HEK293 (cell line): ENCODE measurements at regions not wholly inside any gene's neighbourhood (a gene's known extent, or its start where the extent isn't known, plus 50 kb on each side); places are given as distances from the start of the nearest gene placed in this dataset.

ENCODE experiments used
- CTCF ChIA-PET: fragments of 350-600 bp; formaldehyde crosslinking; extraction: SDS; loops from one replicate; lab custom pipeline; 2021; ENCODE audit warnings: antibody characterized with exemption; lab: Yijun Ruan, JAX
- POLR2A ChIA-PET: fragments of 300-600 bp; formaldehyde crosslinking; extraction: SDS; loops from one replicate; lab custom pipeline; 2020; ENCODE audit warnings: antibody characterized with exemption, inconsistent platforms; lab: Yijun Ruan, JAX
- H3K27ac ChIP-seq: fragments of 200-500 bp; sonication (Bioruptor generic); 2 replicates; pipeline ENCODE4 v1.5.1; 2014; ENCODE audit warnings: low read depth, low read length, control low read depth, inconsistent platforms; ENCODE audit errors: extremely low read depth
- H3K36me3 ChIP-seq, 2 experiments: fragments of 200-500 bp in 1 of 2; sonication (Bioruptor generic) in 1 of 2; 1 replicate in 1 of 2; 2 replicates in 1 of 2; pipeline ENCODE4 v1.5.1; 2014 to 2017; ENCODE audit warnings: inconsistent platforms in 2 of 2, low read length in 2 of 2; ENCODE audit not compliant: control insufficient read depth in 2 of 2, insufficient read depth in 1 of 2
- H3K4me1 ChIP-seq: fragments of 200-500 bp; sonication (Bioruptor generic); 2 replicates; pipeline ENCODE4 v1.5.1; 2014; ENCODE audit warnings: mild to moderate bottlenecking, low read length, inconsistent platforms; ENCODE audit not compliant: control insufficient read depth, insufficient read depth
- H3K4me3 ChIP-seq: 2 replicates; pipeline ENCODE4 v1.5.1; 2011; ENCODE audit warnings: low read depth, mild to moderate bottlenecking, control low read depth, low read length, moderate library complexity
- H3K9me3 ChIP-seq: fragments of 200-500 bp; sonication (Bioruptor generic); 2 replicates; pipeline ENCODE4 v1.5.1; 2014; ENCODE audit warnings: low read depth, low read length, inconsistent platforms; ENCODE audit not compliant: control insufficient read depth, insufficient read depth
- BCL6B ChIP-seq: fragments of 450-650 bp; formaldehyde crosslinking; IDR thresholded peaks from 2 replicates; pipeline ENCODE4 v1.5.1; 2017; ENCODE audit warnings: missing biosample characterization, missing genetic modification characterization
- FEZF1 ChIP-seq: fragments of 450-650 bp; formaldehyde crosslinking; IDR thresholded peaks from 2 replicates; pipeline ENCODE4 v1.5.1; 2016; ENCODE audit warnings: missing biosample characterization, missing genetic modification characterization
- GFI1B ChIP-seq: fragments of 450-650 bp; formaldehyde crosslinking; IDR thresholded peaks from 2 replicates; pipeline ENCODE4 v1.5.1; 2016; ENCODE audit warnings: missing biosample characterization, missing genetic modification characterization
- HOXC10 ChIP-seq: sonication (generic); formaldehyde crosslinking; IDR thresholded peaks from 2 replicates; pipeline ENCODE4 v1.8.1; 2023; ENCODE audit warnings: mild to moderate bottlenecking, missing genetic modification reagents
- KLF9 ChIP-seq: fragments of 450-650 bp; formaldehyde crosslinking; IDR thresholded peaks from 2 replicates; pipeline ENCODE4 v1.5.1; 2016; ENCODE audit warnings: missing biosample characterization, missing genetic modification characterization, low read depth
- PRDM1 ChIP-seq: fragments of 450-650 bp; formaldehyde crosslinking; IDR thresholded peaks from 2 replicates; pipeline ENCODE4; 2016; ENCODE audit warnings: missing biosample characterization, missing genetic modification characterization
- SP2 ChIP-seq: fragments of 450-650 bp; formaldehyde crosslinking; IDR thresholded peaks from 2 replicates; pipeline ENCODE4 v1.5.1; 2016; ENCODE audit warnings: missing biosample characterization, missing genetic modification characterization
- SP7 ChIP-seq: fragments of 450-650 bp; formaldehyde crosslinking; IDR thresholded peaks from 2 replicates; pipeline ENCODE4 v1.5.1; 2016; ENCODE audit warnings: missing biosample characterization, missing genetic modification characterization
- ZBTB17 ChIP-seq: fragments of 450-650 bp; formaldehyde crosslinking; IDR thresholded peaks from 2 replicates; pipeline ENCODE4 v1.5.1; 2016; ENCODE audit warnings: missing biosample characterization, missing genetic modification characterization
- ZBTB21 ChIP-seq: fragments of 450-650 bp; formaldehyde crosslinking; IDR thresholded peaks from 2 replicates; pipeline ENCODE4 v1.5.1; 2017; ENCODE audit warnings: missing biosample characterization, missing genetic modification characterization
- ZNF114 ChIP-seq: fragments of 450-650 bp; formaldehyde crosslinking; IDR thresholded peaks from 2 replicates; pipeline ENCODE4 v1.5.0; 2017; ENCODE audit warnings: missing biosample characterization, missing genetic modification characterization
- ZNF148 ChIP-seq: fragments of 450-650 bp; formaldehyde crosslinking; IDR thresholded peaks from 2 replicates; pipeline ENCODE4 v1.5.0; 2017; ENCODE audit warnings: missing biosample characterization, missing genetic modification characterization, borderline replicate concordance
- ZNF214 ChIP-seq: fragments of 450-650 bp; formaldehyde crosslinking; IDR thresholded peaks from 2 replicates; pipeline ENCODE4 v1.5.1; 2017; ENCODE audit warnings: missing biosample characterization, mild to moderate bottlenecking, missing genetic modification characterization, borderline replicate concordance
- ZNF302 ChIP-seq: fragments of 450-650 bp; formaldehyde crosslinking; IDR thresholded peaks from 2 replicates; pipeline ENCODE4 v1.5.1; 2016; ENCODE audit warnings: missing biosample characterization, missing genetic modification characterization, low read depth
- ZNF48 ChIP-seq: fragments of 450-650 bp; formaldehyde crosslinking; IDR thresholded peaks from 2 replicates; pipeline ENCODE4 v1.5.1; 2016; ENCODE audit warnings: missing biosample characterization, missing genetic modification characterization
- ZNF561 ChIP-seq: fragments of 450-650 bp; IDR thresholded peaks from 2 replicates; pipeline ENCODE4 v1.5.1; 2018; ENCODE audit warnings: missing biosample characterization, missing genetic modification characterization, borderline replicate concordance
- ZNF585B ChIP-seq: fragments of 450-650 bp; formaldehyde crosslinking; IDR thresholded peaks from 2 replicates; pipeline ENCODE4 v1.5.1; 2016; ENCODE audit warnings: missing biosample characterization, missing genetic modification characterization
- ZNF777 ChIP-seq: fragments of 450-650 bp; formaldehyde crosslinking; IDR thresholded peaks from 2 replicates; pipeline ENCODE4 v1.5.1; 2017; ENCODE audit warnings: missing biosample characterization, missing genetic modification characterization, borderline replicate concordance
- ZNF792 ChIP-seq: fragments of 450-650 bp; formaldehyde crosslinking; IDR thresholded peaks from 2 replicates; pipeline ENCODE4 v1.5.1; 2016; ENCODE audit warnings: missing biosample characterization, missing genetic modification characterization
- TF ChIP-seq, protein P1 (sequence below): fragments of 450-650 bp; formaldehyde crosslinking; IDR thresholded peaks from 2 replicates; pipeline ENCODE4 v1.5.1; 2016; ENCODE audit warnings: missing biosample characterization, missing genetic modification characterization
- TF ChIP-seq, protein P2 (sequence below): fragments of 450-650 bp; formaldehyde crosslinking; IDR thresholded peaks from 2 replicates; pipeline ENCODE4 v1.5.1; 2017; ENCODE audit warnings: missing biosample characterization, missing genetic modification characterization
- TF ChIP-seq, protein P3 (sequence below): fragments of 450-650 bp; formaldehyde crosslinking; IDR thresholded peaks from 2 replicates; pipeline ENCODE4 v1.5.1; 2016; ENCODE audit warnings: missing biosample characterization, missing genetic modification characterization
- TF ChIP-seq, protein P4 (sequence below): fragments of 450-650 bp; IDR thresholded peaks from 2 replicates; pipeline ENCODE4 v1.5.1; 2018; ENCODE audit warnings: missing biosample characterization, missing genetic modification characterization

DNA sequence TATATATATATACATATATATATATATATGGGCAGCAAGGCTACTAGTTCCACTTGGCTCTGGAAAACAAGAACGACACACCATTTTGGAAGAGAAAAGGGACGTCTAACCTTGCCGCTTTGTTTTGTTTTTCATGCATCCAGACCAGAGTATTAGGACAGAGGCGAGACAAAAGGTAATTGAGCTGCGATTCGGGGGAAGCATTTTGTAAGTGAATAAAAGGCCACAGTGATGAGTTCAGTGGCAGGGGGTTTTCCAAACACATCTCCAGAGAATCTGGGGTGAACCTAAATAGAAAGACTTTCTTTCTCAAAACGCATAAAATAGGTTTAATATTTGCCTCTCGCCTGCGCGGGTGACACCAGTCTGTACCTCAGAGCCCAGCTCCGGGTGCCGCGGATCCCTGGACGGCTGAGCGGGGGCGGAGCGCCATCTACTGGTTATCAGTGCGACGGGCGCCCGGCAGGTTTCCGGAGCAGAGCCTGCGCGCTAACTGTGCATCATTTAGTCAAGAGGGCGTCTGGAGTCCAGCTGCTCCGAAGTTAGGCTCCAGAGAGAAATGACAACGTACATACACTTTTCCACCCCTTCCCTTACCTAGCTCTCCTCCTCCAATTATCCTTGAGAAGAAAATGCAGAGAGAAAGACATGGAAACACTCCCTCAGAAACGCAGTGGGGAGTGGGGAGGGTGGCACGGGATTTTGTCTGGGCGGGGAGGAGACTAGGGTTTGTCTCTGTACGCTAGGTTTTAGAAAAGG, 262.3 kb downstream of the TBC1D4 start (continued):
- TF ChIP-seq, protein P1, sequence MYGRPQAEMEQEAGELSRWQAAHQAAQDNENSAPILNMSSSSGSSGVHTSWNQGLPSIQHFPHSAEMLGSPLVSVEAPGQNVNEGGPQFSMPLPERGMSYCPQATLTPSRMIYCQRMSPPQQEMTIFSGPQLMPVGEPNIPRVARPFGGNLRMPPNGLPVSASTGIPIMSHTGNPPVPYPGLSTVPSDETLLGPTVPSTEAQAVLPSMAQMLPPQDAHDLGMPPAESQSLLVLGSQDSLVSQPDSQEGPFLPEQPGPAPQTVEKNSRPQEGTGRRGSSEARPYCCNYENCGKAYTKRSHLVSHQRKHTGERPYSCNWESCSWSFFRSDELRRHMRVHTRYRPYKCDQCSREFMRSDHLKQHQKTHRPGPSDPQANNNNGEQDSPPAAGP (tag by site-specific recombination) = no peak
- TF ChIP-seq ZNF561 (tag by site-specific recombination) (peak; percentile 59; the same call in 1 of the 2 replicates), ZBTB17 (tag by site-specific recombination) (0 out of 2 replicates have a peak, but pooled peaks have one; percentile 38), SP7 (peak; percentile 28; the same call in 1 of the 2 replicates)

DNA sequence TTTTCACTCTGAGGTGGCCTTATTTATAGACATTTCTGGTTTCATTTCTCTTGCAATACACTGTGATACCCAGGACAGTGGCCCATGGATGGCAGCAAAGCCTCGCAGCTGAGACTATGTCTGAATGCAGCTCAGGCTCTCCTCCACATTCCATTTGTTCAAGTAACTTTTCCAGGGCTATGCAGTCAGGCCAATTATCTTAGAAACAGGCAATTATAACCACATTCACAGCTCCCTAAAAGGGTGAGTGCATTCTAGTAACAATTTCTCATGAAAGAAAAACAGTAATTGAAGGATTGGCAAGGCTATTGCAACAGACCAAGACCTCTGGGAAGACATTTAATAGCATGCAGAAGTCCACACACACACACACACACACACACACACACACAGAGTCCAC, 264.0 kb downstream of the TBC1D4 start:
- H3K9me3 ChIP-seq = no peaks in the 10 kb centered on the region
- CTCF ChIA-PET = interaction anchor here (0.7 kb wide), 1 partner anchor 926 kb away, joined by 3 read pairs; no protein-coding TSS in a partner anchor
- H3K27ac ChIP-seq = no peak overlapping the region
- no peaks in the 10 kb centered on the region for H3K36me3 ChIP-seq
- no peaks in the 10 kb centered on the region for H3K4me1 ChIP-seq
- TF ChIP-seq BCL6B (tag by site-specific recombination) = peak; percentile 77
- peak; percentile 36; the same call in 1 of the 2 replicates for TF ChIP-seq SP7
- TF ChIP-seq PRDM1 (tag by site-specific recombination) = no peak
- TF ChIP-seq, protein P2, sequence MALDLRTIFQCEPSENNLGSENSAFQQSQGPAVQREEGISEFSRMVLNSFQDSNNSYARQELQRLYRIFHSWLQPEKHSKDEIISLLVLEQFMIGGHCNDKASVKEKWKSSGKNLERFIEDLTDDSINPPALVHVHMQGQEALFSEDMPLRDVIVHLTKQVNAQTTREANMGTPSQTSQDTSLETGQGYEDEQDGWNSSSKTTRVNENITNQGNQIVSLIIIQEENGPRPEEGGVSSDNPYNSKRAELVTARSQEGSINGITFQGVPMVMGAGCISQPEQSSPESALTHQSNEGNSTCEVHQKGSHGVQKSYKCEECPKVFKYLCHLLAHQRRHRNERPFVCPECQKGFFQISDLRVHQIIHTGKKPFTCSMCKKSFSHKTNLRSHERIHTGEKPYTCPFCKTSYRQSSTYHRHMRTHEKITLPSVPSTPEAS = peak; percentile 26; the same call in 1 of the 2 replicates
- POLR2A ChIA-PET = no interaction called here
- H3K4me3 ChIP-seq = no peak overlapping the region

DNA sequence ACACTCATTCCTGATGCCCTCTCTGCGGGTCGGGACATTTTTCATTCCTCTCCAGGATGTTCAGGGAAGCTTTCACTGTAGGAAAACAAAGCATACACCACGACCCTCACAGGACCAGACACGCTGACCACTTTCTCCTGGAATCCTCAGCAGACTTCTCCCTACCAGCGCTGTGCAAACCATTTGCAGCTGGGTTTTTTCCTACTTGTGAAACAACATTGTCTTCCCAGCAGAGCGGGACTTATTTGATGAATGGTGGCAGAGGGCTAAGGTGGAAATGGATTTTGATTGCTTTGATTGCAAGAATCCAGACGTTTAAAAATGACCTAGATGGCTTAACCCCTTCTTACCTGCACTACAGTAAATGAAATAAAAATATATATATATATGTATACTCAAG, 265.9 kb downstream of the TBC1D4 start:
- H3K4me1 ChIP-seq = no peaks in the 10 kb centered on the region
- TF ChIP-seq ZNF48 (tag by site-specific recombination) (no peak), ZNF302 (no peak), GFI1B (tag by site-specific recombination) (no peak), SP2 (tag by site-specific recombination) (no peak), ZNF114 (tag by site-specific recombination) (no peak), ZNF585B (tag by site-specific recombination) (no peak), HOXC10 (no peak), ZNF214 (tag by site-specific recombination) (no peak), KLF9 (tag by site-specific recombination) (no peak), ZNF148 (tag by site-specific recombination) (no peak), FEZF1 (tag by site-specific recombination) (no peak), ZBTB21 (tag by site-specific recombination) (no peak), ZNF777 (tag by site-specific recombination) (no peak), ZNF792 (tag by site-specific recombination) (no peak)
- TF ChIP-seq, protein P3, sequence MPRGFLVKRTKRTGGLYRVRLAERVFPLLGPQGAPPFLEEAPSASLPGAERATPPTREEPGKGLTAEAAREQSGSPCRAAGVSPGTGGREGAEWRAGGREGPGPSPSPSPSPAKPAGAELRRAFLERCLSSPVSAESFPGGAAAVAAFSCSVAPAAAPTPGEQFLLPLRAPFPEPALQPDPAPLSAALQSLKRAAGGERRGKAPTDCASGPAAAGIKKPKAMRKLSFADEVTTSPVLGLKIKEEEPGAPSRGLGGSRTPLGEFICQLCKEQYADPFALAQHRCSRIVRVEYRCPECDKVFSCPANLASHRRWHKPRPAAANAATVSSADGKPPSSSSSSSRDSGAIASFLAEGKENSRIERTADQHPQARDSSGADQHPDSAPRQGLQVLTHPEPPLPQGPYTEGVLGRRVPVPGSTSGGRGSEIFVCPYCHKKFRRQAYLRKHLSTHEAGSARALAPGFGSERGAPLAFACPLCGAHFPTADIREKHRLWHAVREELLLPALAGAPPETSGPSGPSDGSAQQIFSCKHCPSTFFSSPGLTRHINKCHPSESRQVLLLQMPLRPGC (tag by site-specific recombination) = no peak
- TF ChIP-seq, protein P4, sequence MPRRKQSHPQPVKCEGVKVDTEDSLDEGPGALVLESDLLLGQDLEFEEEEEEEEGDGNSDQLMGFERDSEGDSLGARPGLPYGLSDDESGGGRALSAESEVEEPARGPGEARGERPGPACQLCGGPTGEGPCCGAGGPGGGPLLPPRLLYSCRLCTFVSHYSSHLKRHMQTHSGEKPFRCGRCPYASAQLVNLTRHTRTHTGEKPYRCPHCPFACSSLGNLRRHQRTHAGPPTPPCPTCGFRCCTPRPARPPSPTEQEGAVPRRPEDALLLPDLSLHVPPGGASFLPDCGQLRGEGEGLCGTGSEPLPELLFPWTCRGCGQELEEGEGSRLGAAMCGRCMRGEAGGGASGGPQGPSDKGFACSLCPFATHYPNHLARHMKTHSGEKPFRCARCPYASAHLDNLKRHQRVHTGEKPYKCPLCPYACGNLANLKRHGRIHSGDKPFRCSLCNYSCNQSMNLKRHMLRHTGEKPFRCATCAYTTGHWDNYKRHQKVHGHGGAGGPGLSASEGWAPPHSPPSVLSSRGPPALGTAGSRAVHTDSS (tag by site-specific recombination) = no peak
- no peaks in the 10 kb centered on the region for H3K9me3 ChIP-seq
- POLR2A ChIA-PET = no interaction called here
- H3K4me3 ChIP-seq = no peak overlapping the region
- no peaks in the 10 kb centered on the region for H3K36me3 ChIP-seq
- CTCF ChIA-PET = interaction anchor here (0.6 to 0.7 kb wide), 3 partner anchors 1083 to 1491 kb away, joined by 3 to 4 read pairs (median 4); no protein-coding TSS in a partner anchor
- H3K27ac ChIP-seq = no peak overlapping the region
